OCI-LY7 (cell line): ENCODE measurements at regions not wholly inside any gene's neighbourhood (a gene's known extent, or its start where the extent isn't known, plus 50 kb on each side); places are given as distances from the start of the nearest gene placed in this dataset.

Experiments
- BruUV-seq: library from RNA; stranded (reverse); fragments of 400-500 nt; replicated peaks from 2 replicates; lab custom pipeline; 2021; lab: Mats Ljungman, UMichigan
- CTCF ChIA-PET: fragments of 300-600 bp; sonication (Branson Sonifier 250); formaldehyde crosslinking; loops from one replicate; lab custom pipeline; 2022; ENCODE audit warnings: antibody characterized with exemption; ENCODE audit not compliant: unreplicated experiment; lab: Charles Lee
- POLR2A ChIA-PET: fragments of 300-600 bp; sonication (Branson Sonifier 250); formaldehyde crosslinking; loops from one replicate; lab custom pipeline; 2022; ENCODE audit warnings: antibody characterized with exemption; lab: Charles Lee
- DNase-seq: peaks from one replicate; pipeline ENCODE4 v3.0.0-alpha.2; 2015; ENCODE audit warnings: low spot score
- H2AFZ ChIP-seq: fragments of 200-600 bp; sonication (generic), shearing (Covaris generic); 2 replicates; pipeline ENCODE4 v1.6.1; 2014; ENCODE audit warnings: mild to moderate bottlenecking, antibody characterized with exemption, low read length, moderate library complexity
- H3K27ac ChIP-seq: fragments of 200-600 bp; sonication (generic); 2 replicates; pipeline ENCODE4 v1.5.1; 2014; ENCODE audit warnings: mixed run types, low read depth, mild to moderate bottlenecking, moderate library complexity, low read length, inconsistent platforms; ENCODE audit not compliant: poor library complexity, severe bottlenecking
- H3K36me3 ChIP-seq: fragments of 200-600 bp; sonication (generic); 2 replicates; pipeline ENCODE4 v1.6.1; 2014; ENCODE audit warnings: mild to moderate bottlenecking, antibody characterized with exemption, low read length, moderate library complexity, mixed read lengths; ENCODE audit not compliant: insufficient read depth
- H3K4me1 ChIP-seq: fragments of 200-600 bp; sonication (generic); 2 replicates; pipeline ENCODE4 v1.5.1; 2014; ENCODE audit warnings: mild to moderate bottlenecking, low read length; ENCODE audit not compliant: insufficient read depth, poor library complexity, severe bottlenecking
- H3K4me2 ChIP-seq: fragments of 200-600 bp; sonication (generic); 2 replicates; pipeline ENCODE4 v1.6.1; 2014; ENCODE audit warnings: mild to moderate bottlenecking, low read length
- H3K4me3 ChIP-seq: fragments of 200-600 bp; sonication (generic); 2 replicates; pipeline ENCODE4 v1.5.1; 2014; ENCODE audit warnings: mild to moderate bottlenecking, low read depth, low read length; ENCODE audit not compliant: poor library complexity, severe bottlenecking
- H3K79me2 ChIP-seq: fragments of 200-600 bp; sonication (generic); 2 replicates; pipeline ENCODE4 v1.6.1; 2016; ENCODE audit warnings: low read depth, mild to moderate bottlenecking, low read length, moderate library complexity, mixed read lengths; ENCODE audit not compliant: insufficient read depth
- H3K9me2 ChIP-seq: fragments of 200-600 bp; sonication (generic); 2 replicates; pipeline ENCODE4 v1.6.1; 2016; ENCODE audit warnings: mild to moderate bottlenecking, low read length, mixed read lengths; ENCODE audit not compliant: insufficient read depth
- H3K9me3 ChIP-seq: fragments of 200-600 bp; sonication (generic); 2 replicates; pipeline ENCODE4 v1.6.1; 2014; ENCODE audit warnings: mild to moderate bottlenecking, mixed run types, low read length, mixed read lengths
- H4K20me1 ChIP-seq: fragments of 200-600 bp; sonication (generic); 2 replicates; pipeline ENCODE4 v1.6.1; 2014; ENCODE audit warnings: mild to moderate bottlenecking, antibody characterized with exemption, low read length, moderate library complexity, mixed read lengths; ENCODE audit not compliant: insufficient read depth
- CTCF ChIP-seq: fragments of 200-600 bp; sonication (generic); conservative IDR thresholded peaks from 2 replicates; pipeline ENCODE4 v1.5.1; 2014; ENCODE audit warnings: mild to moderate bottlenecking, antibody characterized with exemption, low read length, moderate library complexity, mixed read lengths
- EZH2phosphoT487 ChIP-seq: fragments of 200-600 bp; sonication (generic); IDR thresholded peaks from 2 replicates; pipeline ENCODE4 v1.6.1; 2018; ENCODE audit warnings: low read depth, borderline replicate concordance, mild to moderate bottlenecking, mixed run types, antibody characterized with exemption, low read length, moderate library complexity, mixed read lengths
- intact Hi-C: fragments of 100-400 bp; cut with micrococcal nuclease; formaldehyde crosslinking; loops from one replicate; pipeline ENCODE4 v1.10.0; 2022; ENCODE audit not compliant: unreplicated experiment

- CTCF ChIA-PET, result no interaction called here
Observed at GRCh38 chr6:91565207-91565606, 978.3 kb upstream of the MAP3K7 start.

GRCh38 chr6:91562955-91563354 lies 976.1 kb upstream of the MAP3K7 start:
- H3K4me2 ChIP-seq, result no peak overlapping the region
- H3K4me1 ChIP-seq, result no peaks in the 10 kb centered on the region
- no peaks in the 10 kb centered on the region for H3K9me2 ChIP-seq
- TF ChIP-seq CTCF, result no peak
- TF ChIP-seq EZH2phosphoT487, result no peak
- intact Hi-C loops, result no loop called here
- H2AFZ ChIP-seq, result no peak overlapping the region
- no peaks in the 10 kb centered on the region for H3K36me3 ChIP-seq
- CTCF ChIA-PET, result no interaction called here
- POLR2A ChIA-PET, result no interaction called here
- no TSS peak for BruUV-seq
- H3K9me3 ChIP-seq, result no peaks in the 10 kb centered on the region
- no peaks in the 10 kb centered on the region for H3K79me2 ChIP-seq
- H3K4me3 ChIP-seq, result no peak overlapping the region
- H3K27ac ChIP-seq, result no peak overlapping the region
- no peak for DNase-seq
- H4K20me1 ChIP-seq, result no peaks in the 10 kb centered on the region

More at GRCh38 chr6:91565207-91565606, 978.3 kb upstream of the MAP3K7 start:
- no peaks in the 10 kb centered on the region for H4K20me1 ChIP-seq
- BruUV-seq, result no TSS peak
- H3K36me3 ChIP-seq, result no peaks in the 10 kb centered on the region
- no peaks in the 10 kb centered on the region for H3K9me3 ChIP-seq
- H2AFZ ChIP-seq, result no peak overlapping the region
- no peaks in the 10 kb centered on the region for H3K9me2 ChIP-seq
- POLR2A ChIA-PET, result no interaction called here
- intact Hi-C loops, result no loop called here
- no peak for DNase-seq
- H3K4me2 ChIP-seq, result no peak overlapping the region
- no peak overlapping the region for H3K4me3 ChIP-seq
- H3K27ac ChIP-seq, result no peak overlapping the region
- no peaks in the 10 kb centered on the region for H3K4me1 ChIP-seq
- H3K79me2 ChIP-seq, result no peaks in the 10 kb centered on the region
- TF ChIP-seq CTCF (no peak), EZH2phosphoT487 (no peak)

GRCh38 chr6:91560409-91560808 lies 973.5 kb upstream of the MAP3K7 start:
- ChIA-PET POLR2A (interaction anchor here (0.6 kb wide), 1 partner anchor 1741 kb away, joined by 3 read pairs; the partner anchor contains the start of gene MDN1), CTCF (no interaction called here)
- Histone ChIP-seq H2AFZ (no peak overlapping the region), H4K20me1 (no peaks in the 10 kb centered on the region), H3K4me1 (no peaks in the 10 kb centered on the region), H3K9me3 (no peaks in the 10 kb centered on the region), H3K27ac (no peak overlapping the region), H3K4me2 (no peak overlapping the region), H3K79me2 (no peaks in the 10 kb centered on the region), H3K4me3 (no peak overlapping the region), H3K9me2 (no peaks in the 10 kb centered on the region), H3K36me3 (no peaks in the 10 kb centered on the region)
- no TSS peak for BruUV-seq
- DNase-seq, result no peak
- intact Hi-C loops, result no loop called here
- no peak for TF ChIP-seq CTCF
- TF ChIP-seq EZH2phosphoT487, result no peak
